Fibroblast of lung (primary cell): ENCODE measurements at regions not wholly inside any gene's neighbourhood (a gene's known extent, or its start where the extent isn't known, plus 50 kb on each side); places are given as distances from the start of the nearest gene placed in this dataset.

Source experiments
- EZH2 ChIP-seq: IDR thresholded peaks from 2 replicates; pipeline ENCODE4 v1.5.1; 2012; ENCODE audit warnings: low read length, control low read depth, mild to moderate bottlenecking; ENCODE audit errors: missing control alignments
- TF ChIP-seq, protein P1 (sequence below), 2 donors: IDR thresholded peaks in 1 of 2; conservative IDR thresholded peaks in 1 of 2; 1 replicate in 1 of 2; 2 replicates in 1 of 2; pipeline ENCODE4 v1.5.1; 2011 to 2012; ENCODE audit warnings: low read length in 2 of 2, control low read depth in 1 of 2, inconsistent platforms in 1 of 2, low read depth in 1 of 2, mild to moderate bottlenecking in 1 of 2

DNA sequence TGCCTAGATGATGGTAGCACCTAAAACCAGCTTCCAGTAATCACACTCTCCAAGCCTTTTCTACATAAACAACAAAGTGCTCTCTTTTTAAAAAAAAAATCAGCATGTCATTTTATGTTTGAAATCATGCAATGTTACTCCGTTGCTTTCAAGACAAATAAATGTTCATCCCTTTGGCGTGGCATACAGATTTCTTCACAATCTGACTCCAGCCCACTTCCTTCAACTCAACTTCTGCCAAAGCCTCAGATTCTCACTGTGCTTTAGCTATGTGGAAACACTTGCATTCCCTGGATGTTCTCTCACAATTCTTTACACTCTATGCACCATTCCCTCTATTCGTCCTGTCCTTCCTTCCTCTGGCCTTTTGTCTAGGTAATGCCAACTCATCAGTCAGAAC is 206.3 kb upstream of the BLID start:
- TF ChIP-seq EZH2, result no peak
- TF ChIP-seq, protein P1, sequence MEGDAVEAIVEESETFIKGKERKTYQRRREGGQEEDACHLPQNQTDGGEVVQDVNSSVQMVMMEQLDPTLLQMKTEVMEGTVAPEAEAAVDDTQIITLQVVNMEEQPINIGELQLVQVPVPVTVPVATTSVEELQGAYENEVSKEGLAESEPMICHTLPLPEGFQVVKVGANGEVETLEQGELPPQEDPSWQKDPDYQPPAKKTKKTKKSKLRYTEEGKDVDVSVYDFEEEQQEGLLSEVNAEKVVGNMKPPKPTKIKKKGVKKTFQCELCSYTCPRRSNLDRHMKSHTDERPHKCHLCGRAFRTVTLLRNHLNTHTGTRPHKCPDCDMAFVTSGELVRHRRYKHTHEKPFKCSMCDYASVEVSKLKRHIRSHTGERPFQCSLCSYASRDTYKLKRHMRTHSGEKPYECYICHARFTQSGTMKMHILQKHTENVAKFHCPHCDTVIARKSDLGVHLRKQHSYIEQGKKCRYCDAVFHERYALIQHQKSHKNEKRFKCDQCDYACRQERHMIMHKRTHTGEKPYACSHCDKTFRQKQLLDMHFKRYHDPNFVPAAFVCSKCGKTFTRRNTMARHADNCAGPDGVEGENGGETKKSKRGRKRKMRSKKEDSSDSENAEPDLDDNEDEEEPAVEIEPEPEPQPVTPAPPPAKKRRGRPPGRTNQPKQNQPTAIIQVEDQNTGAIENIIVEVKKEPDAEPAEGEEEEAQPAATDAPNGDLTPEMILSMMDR (conservative IDR thresholded peaks at IDR 0.05 in 1 of 2, IDR thresholded peaks at IDR 0.05 in 1 of 2; ENCODE audit: low read depth in 1 of 2, low read length in 2 of 2), result no peak
